ENCODE measurements at regions not wholly inside any gene's neighbourhood (a gene's known extent, or its start where the extent isn't known, plus 50 kb on each side); places are given as distances from the start of the nearest gene placed in this dataset.

DNA sequence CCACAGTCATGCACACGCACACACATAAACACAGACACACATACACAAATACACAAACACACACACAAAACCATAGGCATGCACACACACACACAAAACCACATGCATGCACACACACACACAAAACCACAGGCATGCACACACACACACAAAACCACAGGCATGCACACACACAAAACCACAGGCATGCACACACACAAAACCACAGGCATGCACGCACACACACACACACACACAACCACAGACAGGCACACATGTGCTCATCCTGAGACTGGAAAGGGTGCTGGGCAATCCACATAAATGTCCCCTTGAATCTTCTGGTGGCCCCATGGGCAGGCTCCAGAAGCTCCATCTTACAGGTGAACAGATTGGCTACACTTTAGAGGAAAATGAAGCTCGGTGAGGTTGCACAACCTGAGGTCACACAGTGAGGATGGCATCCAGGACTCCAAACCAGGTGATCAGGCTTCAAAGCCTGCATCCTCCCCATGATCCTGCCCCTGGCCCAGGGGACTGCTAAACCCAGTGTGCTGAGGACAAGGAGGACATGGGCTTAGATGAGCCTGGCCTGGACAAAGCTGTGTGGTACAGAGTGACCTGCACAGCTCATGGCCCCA is 144.8 kb downstream of the GADD45G start:
- ATAC-seq (no peak), DNase-seq (no peak)

DNA sequence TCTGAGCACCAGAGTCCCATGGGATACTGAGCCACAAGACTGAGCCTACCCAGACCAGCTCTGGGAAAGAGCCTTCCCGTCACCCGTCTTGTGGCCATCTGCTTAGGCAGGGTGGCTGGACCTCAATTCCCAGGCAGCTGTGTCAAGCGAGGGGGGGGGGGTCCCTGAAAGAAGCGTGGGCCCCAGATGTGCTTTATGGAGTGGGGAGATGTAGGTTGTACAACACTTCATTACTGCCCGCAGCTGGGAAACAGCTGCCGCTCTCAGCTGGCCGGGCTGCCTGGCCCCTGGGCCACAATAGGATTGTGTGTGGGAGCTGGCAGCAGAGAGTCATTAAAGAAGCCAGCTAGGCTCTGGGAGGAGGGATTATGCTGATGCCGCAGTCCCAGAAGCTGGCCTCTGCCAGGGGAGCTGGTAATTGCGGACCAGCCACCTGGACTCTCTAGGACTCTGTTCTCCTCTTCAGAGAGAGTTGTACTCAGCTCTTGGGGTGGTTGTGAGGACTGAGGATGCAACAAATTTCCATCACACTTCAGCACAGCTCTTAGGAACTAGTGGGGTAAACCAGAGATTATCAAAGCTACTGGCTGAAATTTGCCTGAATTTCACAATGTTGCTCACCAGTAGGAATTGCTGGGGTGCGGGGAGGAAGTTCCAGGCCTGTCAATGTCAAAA is 145.4 kb downstream of the GADD45G start:
- Histone ChIP-seq H3K9me3 (no peaks in the 10 kb centered on the region), H3K4me1 (ENCODE audit: low read depth) (no peaks in the 10 kb centered on the region), H3K4me3 (no peak overlapping the region), H3K36me3 (ENCODE audit: low read depth) (no peaks in the 10 kb centered on the region)
- intact Hi-C loops (cut with DNase I, micrococcal nuclease): no loop called here
- ATAC-seq (peak; percentile 40), DNase-seq (no peak)
- TF ChIP-seq, protein P1, sequence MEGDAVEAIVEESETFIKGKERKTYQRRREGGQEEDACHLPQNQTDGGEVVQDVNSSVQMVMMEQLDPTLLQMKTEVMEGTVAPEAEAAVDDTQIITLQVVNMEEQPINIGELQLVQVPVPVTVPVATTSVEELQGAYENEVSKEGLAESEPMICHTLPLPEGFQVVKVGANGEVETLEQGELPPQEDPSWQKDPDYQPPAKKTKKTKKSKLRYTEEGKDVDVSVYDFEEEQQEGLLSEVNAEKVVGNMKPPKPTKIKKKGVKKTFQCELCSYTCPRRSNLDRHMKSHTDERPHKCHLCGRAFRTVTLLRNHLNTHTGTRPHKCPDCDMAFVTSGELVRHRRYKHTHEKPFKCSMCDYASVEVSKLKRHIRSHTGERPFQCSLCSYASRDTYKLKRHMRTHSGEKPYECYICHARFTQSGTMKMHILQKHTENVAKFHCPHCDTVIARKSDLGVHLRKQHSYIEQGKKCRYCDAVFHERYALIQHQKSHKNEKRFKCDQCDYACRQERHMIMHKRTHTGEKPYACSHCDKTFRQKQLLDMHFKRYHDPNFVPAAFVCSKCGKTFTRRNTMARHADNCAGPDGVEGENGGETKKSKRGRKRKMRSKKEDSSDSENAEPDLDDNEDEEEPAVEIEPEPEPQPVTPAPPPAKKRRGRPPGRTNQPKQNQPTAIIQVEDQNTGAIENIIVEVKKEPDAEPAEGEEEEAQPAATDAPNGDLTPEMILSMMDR (IDR thresholded peaks at IDR 0.05): no peak

More for the DNA sequence above, 144.8 kb downstream of the GADD45G start:
- Histone ChIP-seq H3K4me1 (ENCODE audit: low read depth) (no peaks in the 10 kb centered on the region), H3K36me3 (ENCODE audit: low read depth) (no peaks in the 10 kb centered on the region), H3K4me3 (no peak overlapping the region), H3K9me3 (no peaks in the 10 kb centered on the region)
- TF ChIP-seq, protein P1 (IDR thresholded peaks at IDR 0.05): no peak
- intact Hi-C loops (cut with DNase I, micrococcal nuclease): no loop called here

DNA sequence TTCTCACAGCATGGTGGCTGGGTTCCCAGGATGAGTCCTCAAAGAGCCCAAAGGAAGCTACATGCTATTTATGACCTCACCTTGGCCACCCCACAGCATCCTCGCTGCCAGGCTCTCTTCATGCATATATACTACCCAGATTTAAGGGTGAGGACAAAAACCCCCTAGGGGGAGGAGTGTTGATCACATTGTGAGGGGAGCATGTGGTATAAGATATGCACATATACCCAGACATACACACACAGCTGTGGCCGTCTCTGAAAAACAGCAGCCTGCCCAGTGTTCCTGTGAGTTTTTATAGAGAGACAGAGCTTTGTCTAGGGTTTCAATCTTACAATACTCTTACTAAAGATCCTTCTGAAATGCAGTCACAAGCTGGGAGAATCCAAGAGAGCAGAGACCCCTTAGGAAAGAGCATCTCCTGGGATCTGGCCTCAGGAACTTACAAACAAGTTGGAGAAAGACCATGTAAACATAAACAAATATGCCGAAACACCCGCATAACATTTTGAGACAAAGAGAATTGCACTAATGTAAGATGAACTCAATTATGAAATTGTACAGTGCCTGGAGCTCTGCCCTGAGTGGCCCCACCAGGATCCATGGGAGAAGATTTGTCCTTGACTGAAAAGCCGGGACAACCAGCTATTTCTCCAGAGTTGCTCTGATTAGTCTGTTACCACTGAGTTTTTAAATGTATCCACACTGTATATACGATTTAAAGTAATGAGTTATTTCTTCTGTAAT is 146.4 kb downstream of the GADD45G start:
- Histone ChIP-seq H3K4me3 (no peak overlapping the region), H3K36me3 (ENCODE audit: low read depth) (no peaks in the 10 kb centered on the region), H3K9me3 (no peaks in the 10 kb centered on the region), H3K4me1 (ENCODE audit: low read depth) (no peaks in the 10 kb centered on the region)
- no peak for DNase-seq
- TF ChIP-seq, protein P1 (IDR thresholded peaks at IDR 0.05): no peak
- intact Hi-C loops (cut with DNase I, micrococcal nuclease): no loop called here
- no peak for ATAC-seq

DNA sequence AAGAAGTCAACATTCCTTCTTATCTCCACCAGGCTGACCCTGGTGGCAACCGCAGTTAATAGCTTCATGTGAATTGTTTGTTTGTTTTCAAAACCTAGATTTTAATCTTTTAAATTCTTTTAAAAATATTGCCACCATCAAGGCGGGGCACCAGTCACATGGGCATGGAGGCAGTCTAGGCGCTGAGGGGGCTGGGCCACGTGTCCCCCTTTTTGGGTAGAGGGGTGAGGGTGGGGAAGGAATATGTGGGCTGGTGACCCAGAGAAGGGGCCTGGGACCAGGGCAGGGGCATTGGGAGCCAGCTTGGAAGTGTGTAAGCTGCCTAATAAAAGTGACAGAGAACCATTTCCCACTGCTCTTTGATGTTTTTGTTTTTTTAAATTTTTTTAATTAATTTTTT is 147.3 kb downstream of the GADD45G start:
- H3K4me3 ChIP-seq: no peak overlapping the region
- TF ChIP-seq, protein P1 (IDR thresholded peaks at IDR 0.05): no peak
- ATAC-seq: no peak
- H3K36me3 ChIP-seq (ENCODE audit: low read depth): no peaks in the 10 kb centered on the region
- H3K4me1 ChIP-seq (ENCODE audit: low read depth): peaks cover 6% of the 10 kb centered on the region
- no peaks in the 10 kb centered on the region for H3K9me3 ChIP-seq
- DNase-seq: no peak
- intact Hi-C loops (cut with DNase I, micrococcal nuclease): no loop called here

DNA sequence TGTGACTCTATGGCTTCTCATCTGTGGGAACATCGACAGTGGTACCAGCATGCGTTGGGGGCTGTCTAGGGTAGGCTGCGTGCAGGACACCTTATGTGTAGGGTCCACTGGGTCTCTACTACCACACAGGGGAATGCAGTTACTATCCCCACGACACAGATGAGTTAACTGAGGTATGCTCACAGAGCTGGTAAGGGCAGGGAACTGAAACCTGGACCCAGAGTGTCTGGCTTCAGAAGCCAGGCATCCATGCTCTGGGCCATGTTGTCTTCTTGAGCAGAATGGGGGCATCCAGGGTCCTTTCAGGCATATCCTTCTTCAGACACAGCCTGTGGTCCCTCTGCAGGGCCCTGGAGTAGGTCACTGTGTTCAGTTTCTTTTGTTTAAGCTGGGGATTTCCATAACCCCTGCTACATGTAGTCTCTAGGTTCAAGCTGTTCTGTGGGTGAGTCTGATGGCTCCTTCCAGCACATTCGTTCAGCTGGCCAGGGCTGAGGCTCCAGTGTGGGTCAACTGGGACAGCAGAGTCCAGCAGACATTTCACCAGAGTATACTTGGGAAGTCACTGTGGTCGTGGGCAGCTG is 148.8 kb downstream of the GADD45G start:
- no peak overlapping the region for H3K4me3 ChIP-seq
- no peak for ATAC-seq
- TF ChIP-seq, protein P1 (IDR thresholded peaks at IDR 0.05): no peak

More for the DNA sequence above, 148.8 kb downstream of the GADD45G start:
- intact Hi-C loops (cut with DNase I, micrococcal nuclease): no loop called here
- Histone ChIP-seq H3K4me1 (ENCODE audit: low read depth) (peaks cover 6% of the 10 kb centered on the region), H3K36me3 (ENCODE audit: low read depth) (no peaks in the 10 kb centered on the region), H3K9me3 (no peaks in the 10 kb centered on the region)
- no peak for DNase-seq
